GM23338 (cell line): ENCODE measurements at regions not wholly inside any gene's neighbourhood (a gene's known extent, or its start where the extent isn't known, plus 50 kb on each side); places are given as distances from the start of the nearest gene placed in this dataset.

ENCODE experiments used
- ATAC-seq: fragments of 200-7000 bp; cut with Tn5 transposase; 3 replicates; pipeline ENCODE4 v1.9.1; 2020
- DNase-seq: peaks from one replicate; pipeline ENCODE4 v3.0.0-alpha.2; 2015; ENCODE audit warnings: low spot score
- H2AFZ ChIP-seq: fragments of 200-600 bp; sonication (generic); 2 replicates; pipeline ENCODE4 v1.8.0; 2016; ENCODE audit warnings: antibody characterized with exemption, mild to moderate bottlenecking, moderate library complexity
- H3F3A ChIP-seq: fragments of 200-600 bp; sonication (generic); replicated peaks from 2 replicates; pipeline ENCODE4 v1.8.0; 2017; ENCODE audit warnings: antibody characterized with exemption, mixed run types, low read depth
- H3K27ac ChIP-seq: fragments of 200-600 bp; sonication (generic); 2 replicates; pipeline ENCODE4 v1.6.1; 2016; ENCODE audit warnings: low read depth
- H3K27me3 ChIP-seq: fragments of 200-600 bp; sonication (generic); 2 replicates; pipeline ENCODE4 v1.8.0; 2016; ENCODE audit warnings: mild to moderate bottlenecking, mixed run types, moderate library complexity; ENCODE audit not compliant: insufficient read depth
- H3K36me3 ChIP-seq: fragments of 200-600 bp; sonication (generic); 2 replicates; pipeline ENCODE4 v1.8.0; 2016; ENCODE audit warnings: mild to moderate bottlenecking; ENCODE audit not compliant: insufficient read depth
- H3K4me1 ChIP-seq: fragments of 200-600 bp; sonication (generic); 2 replicates; pipeline ENCODE4 v1.8.0; 2016; ENCODE audit warnings: mild to moderate bottlenecking, moderate library complexity; ENCODE audit not compliant: insufficient read depth
- H3K4me2 ChIP-seq: fragments of 200-600 bp; sonication (generic); 2 replicates; pipeline ENCODE4 v1.7.1; 2017; ENCODE audit warnings: mixed run types
- H3K4me3 ChIP-seq: fragments of 200-600 bp; sonication (generic); 2 replicates; pipeline ENCODE4 v1.6.1; 2016; ENCODE audit warnings: mixed run types
- H3K79me2 ChIP-seq: fragments of 200-600 bp; sonication (generic); replicated peaks from 2 replicates; pipeline ENCODE4 v1.8.0; 2017; ENCODE audit warnings: mild to moderate bottlenecking; ENCODE audit not compliant: insufficient read depth
- H3K9me2 ChIP-seq: fragments of 200-600 bp; sonication (generic); 2 replicates; pipeline ENCODE4 v1.8.0; 2017; ENCODE audit not compliant: insufficient read depth
- H4K20me1 ChIP-seq: fragments of 200-600 bp; sonication (generic); replicated peaks from 2 replicates; pipeline ENCODE4 v1.8.0; 2017; ENCODE audit warnings: mild to moderate bottlenecking; ENCODE audit not compliant: insufficient read depth
- H3K27ac Mint-ChIP-seq: 2 replicates; pipeline ENCODE4 v1.8.0; 2020; ENCODE audit warnings: inconsistent platforms, mild to moderate bottlenecking, moderate library complexity, mixed read lengths
- H3K27me3 Mint-ChIP-seq: 3 replicates; pipeline ENCODE4 v1.8.0; 2022; ENCODE audit warnings: low read depth, mild to moderate bottlenecking, moderate library complexity, mixed read lengths, inconsistent platforms; ENCODE audit not compliant: insufficient read depth, poor library complexity
- H3K36me3 Mint-ChIP-seq: 3 replicates; pipeline ENCODE4 v1.8.0; 2021; ENCODE audit warnings: low read depth, mild to moderate bottlenecking, inconsistent platforms, moderate library complexity, mixed read lengths
- H3K4me1 Mint-ChIP-seq: 3 replicates; pipeline ENCODE4 v1.8.0; 2020; ENCODE audit warnings: mild to moderate bottlenecking, inconsistent platforms, mixed read lengths
- H3K4me3 Mint-ChIP-seq: 3 replicates; pipeline ENCODE4 v1.8.0; 2021; ENCODE audit warnings: moderate library complexity, mild to moderate bottlenecking, inconsistent platforms, mixed read lengths
- H3K9me3 Mint-ChIP-seq: 3 replicates; pipeline ENCODE4 v1.8.0; 2020; ENCODE audit warnings: moderate library complexity, mild to moderate bottlenecking, inconsistent platforms, mixed read lengths
- CREB1 ChIP-seq: fragments of 250-450 bp; sonication (Bioruptor Pico); IDR thresholded peaks from 2 replicates; pipeline ENCODE4 v1.5.0; 2020; ENCODE audit warnings: low read depth, mild to moderate bottlenecking, moderate library complexity
- ETS1 ChIP-seq: IDR thresholded peaks from 2 replicates; pipeline ENCODE4 v1.6.1; 2016; ENCODE audit warnings: antibody characterized with exemption
- EZH2 ChIP-seq: fragments of 200-600 bp; sonication (generic); IDR thresholded peaks from one replicate; pipeline ENCODE4 v1.8.0; 2017; ENCODE audit warnings: antibody characterized with exemption, mild to moderate bottlenecking, low read depth; ENCODE audit not compliant: unreplicated experiment
- JUNB ChIP-seq: IDR thresholded peaks from one replicate; pipeline ENCODE4 v1.6.1; 2016; ENCODE audit warnings: antibody characterized with exemption; ENCODE audit not compliant: unreplicated experiment
- NANOG ChIP-seq: IDR thresholded peaks from 2 replicates; pipeline ENCODE4 v1.6.1; 2016; ENCODE audit warnings: antibody characterized with exemption, borderline replicate concordance
- REST ChIP-seq: IDR thresholded peaks from one replicate; pipeline ENCODE4 v1.6.1; 2018; ENCODE audit warnings: antibody characterized with exemption; ENCODE audit not compliant: unreplicated experiment
- STAT1 ChIP-seq: IDR thresholded peaks from one replicate; pipeline ENCODE4 v1.6.1; 2016; ENCODE audit warnings: antibody characterized with exemption; ENCODE audit not compliant: unreplicated experiment
- ZNF114 ChIP-seq: fragments of 250-450 bp; sonication (Bioruptor Pico); IDR thresholded peaks from 2 replicates; pipeline ENCODE4 v1.5.0; 2020; ENCODE audit warnings: mild to moderate bottlenecking, moderate library complexity
- ZNF331 ChIP-seq: fragments of 250-450 bp; sonication (Bioruptor Pico); IDR thresholded peaks from 2 replicates; pipeline ENCODE4 v1.5.0; 2020; ENCODE audit warnings: low read depth, mild to moderate bottlenecking, moderate library complexity
- ZNF462 ChIP-seq: fragments of 250-450 bp; sonication (Bioruptor Pico); IDR thresholded peaks from 2 replicates; pipeline ENCODE4 v1.5.0; 2020; ENCODE audit warnings: mild to moderate bottlenecking, moderate library complexity

- H3K27me3 ChIP-seq, result no peaks in the 10 kb centered on the region
- no peak overlapping the region for H3K4me2 ChIP-seq
- H3K79me2 ChIP-seq, result no peaks in the 10 kb centered on the region
- no peak overlapping the region for H3K4me3 ChIP-seq
- Mint-ChIP-seq H3K4me3 (no peak overlapping the region), H3K27ac (no peak overlapping the region), H3K9me3 (peaks cover 25% of the 10 kb centered on the region), H3K27me3 (peaks cover 2% of the 10 kb centered on the region), H3K36me3 (peaks cover 8% of the 10 kb centered on the region; the same call in 2 of the 3 replicates), H3K4me1 (peaks cover 18% of the 10 kb centered on the region)
- TF ChIP-seq JUNB, result no peak
- TF ChIP-seq ETS1, result no peak
- TF ChIP-seq CREB1 (CRISPR knock-in tag), result no peak
- TF ChIP-seq EZH2, result no peak
- TF ChIP-seq ZNF331 (CRISPR knock-in tag), result no peak
- no peak for TF ChIP-seq REST
- TF ChIP-seq STAT1, result no peak
- no peak for TF ChIP-seq NANOG
- no peak for TF ChIP-seq ZNF114 (CRISPR knock-in tag)
- no peak for TF ChIP-seq ZNF462
- no peaks in the 10 kb centered on the region for H3K36me3 ChIP-seq
- H2AFZ ChIP-seq, result no peak overlapping the region
- H3K9me2 ChIP-seq, result no peaks in the 10 kb centered on the region
- no peak overlapping the region for H3K27ac ChIP-seq
- ATAC-seq (no peak), DNase-seq (no peak)
- H3F3A ChIP-seq, result no peaks in the 10 kb centered on the region
- H4K20me1 ChIP-seq, result no peaks in the 10 kb centered on the region
- H3K4me1 ChIP-seq, result peaks cover 18% of the 10 kb centered on the region
Measured at GRCh38 chr16:62102588-62102987, 66.3 kb upstream of the CDH8 start.
